Endothelial cell of umbilical vein (primary cell): ENCODE measurements at regions not wholly inside any gene's neighbourhood (a gene's known extent, or its start where the extent isn't known, plus 50 kb on each side); places are given as distances from the start of the nearest gene placed in this dataset.

Source experiments
- EZH2 ChIP-seq: IDR thresholded peaks from 2 replicates; pipeline ENCODE4 v1.6.1; 2012; ENCODE audit warnings: borderline replicate concordance, low read depth, mild to moderate bottlenecking, moderate library complexity, low read length, inconsistent platforms; ENCODE audit not compliant: severe bottlenecking
- FOS ChIP-seq: IDR thresholded peaks from 2 replicates; pipeline ENCODE4 v1.6.1; 2011; ENCODE audit warnings: mild to moderate bottlenecking, low read length, moderate library complexity, borderline replicate concordance; ENCODE audit not compliant: insufficient read depth
- MYC ChIP-seq: IDR thresholded peaks from one replicate; pipeline ENCODE4 v1.6.1; 2011; ENCODE audit warnings: mild to moderate bottlenecking, low read depth, low read length
- POLR2A ChIP-seq: IDR thresholded peaks from 2 replicates; pipeline ENCODE4 v1.6.1; 2012; ENCODE audit warnings: low read depth, mild to moderate bottlenecking, control low read depth, low read length
- POLR2AphosphoS5 ChIP-seq: IDR thresholded peaks from 2 replicates; pipeline ENCODE4 v1.6.1; 2012; ENCODE audit warnings: low read depth, mild to moderate bottlenecking, control low read depth, low read length, moderate library complexity; ENCODE audit not compliant: insufficient read depth
- TF ChIP-seq, protein P1 (sequence below), 2 donors: IDR thresholded peaks; 1 replicate in 1 of 2; 2 replicates in 1 of 2; pipeline ENCODE4 v1.5.1; 2011; ENCODE audit warnings: low read length in 2 of 2, mild to moderate bottlenecking in 2 of 2, moderate library complexity in 2 of 2, control low read depth in 1 of 2, inconsistent platforms in 1 of 2, low read depth in 1 of 2; ENCODE audit not compliant: insufficient read depth in 1 of 2; ENCODE audit errors: extremely low read depth in 1 of 2
- TF ChIP-seq, protein P2 (sequence below): IDR thresholded peaks from 2 replicates; pipeline ENCODE4 v1.6.1; 2011; ENCODE audit not compliant: insufficient read depth, insufficient read length

DNA sequence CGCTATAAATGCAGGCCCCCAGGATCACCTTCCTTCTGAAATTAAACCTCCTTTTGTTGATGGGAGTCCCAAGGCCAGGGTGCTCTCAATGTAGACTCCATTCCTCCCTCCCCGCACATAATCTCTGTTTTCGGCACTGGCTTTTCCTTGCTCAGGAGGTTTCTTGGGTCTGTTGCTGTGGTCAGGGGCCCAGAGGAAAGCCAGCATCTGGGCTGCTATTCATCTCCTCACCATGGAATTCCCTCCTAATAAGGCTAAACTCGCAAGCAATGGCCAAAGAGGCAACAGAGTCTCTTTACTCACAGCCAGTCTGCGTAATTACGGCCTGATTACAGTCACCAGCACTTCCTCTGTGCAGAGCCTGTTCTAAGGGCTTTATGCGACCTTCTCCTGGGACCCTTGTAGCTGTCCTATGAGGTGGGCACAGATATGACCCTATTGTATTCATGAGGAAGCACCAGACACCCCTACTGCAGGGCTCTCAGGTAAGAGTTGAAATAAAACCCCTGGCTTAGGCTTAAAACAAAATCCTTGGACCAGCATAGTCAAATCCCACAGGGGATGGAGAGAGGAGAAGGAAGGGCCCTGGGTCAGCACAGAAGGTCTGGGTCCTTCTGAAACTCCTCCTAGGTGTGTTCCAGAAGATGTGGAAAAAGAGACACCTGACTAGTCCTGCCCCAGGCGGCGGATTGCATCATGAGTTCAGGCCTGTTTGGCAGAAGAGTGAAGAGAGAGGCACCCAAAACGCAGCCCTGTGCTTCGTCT is 105.0 kb upstream of the SH3BP4 start:
- TF ChIP-seq, protein P1, sequence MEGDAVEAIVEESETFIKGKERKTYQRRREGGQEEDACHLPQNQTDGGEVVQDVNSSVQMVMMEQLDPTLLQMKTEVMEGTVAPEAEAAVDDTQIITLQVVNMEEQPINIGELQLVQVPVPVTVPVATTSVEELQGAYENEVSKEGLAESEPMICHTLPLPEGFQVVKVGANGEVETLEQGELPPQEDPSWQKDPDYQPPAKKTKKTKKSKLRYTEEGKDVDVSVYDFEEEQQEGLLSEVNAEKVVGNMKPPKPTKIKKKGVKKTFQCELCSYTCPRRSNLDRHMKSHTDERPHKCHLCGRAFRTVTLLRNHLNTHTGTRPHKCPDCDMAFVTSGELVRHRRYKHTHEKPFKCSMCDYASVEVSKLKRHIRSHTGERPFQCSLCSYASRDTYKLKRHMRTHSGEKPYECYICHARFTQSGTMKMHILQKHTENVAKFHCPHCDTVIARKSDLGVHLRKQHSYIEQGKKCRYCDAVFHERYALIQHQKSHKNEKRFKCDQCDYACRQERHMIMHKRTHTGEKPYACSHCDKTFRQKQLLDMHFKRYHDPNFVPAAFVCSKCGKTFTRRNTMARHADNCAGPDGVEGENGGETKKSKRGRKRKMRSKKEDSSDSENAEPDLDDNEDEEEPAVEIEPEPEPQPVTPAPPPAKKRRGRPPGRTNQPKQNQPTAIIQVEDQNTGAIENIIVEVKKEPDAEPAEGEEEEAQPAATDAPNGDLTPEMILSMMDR (IDR thresholded peaks at IDR 0.05; ENCODE audit: extremely low read depth in 1 of 2, insufficient read depth in 1 of 2, low read depth in 1 of 2, low read length in 2 of 2): no peak
- TF ChIP-seq POLR2A (no peak), FOS (no peak), EZH2 (no peak), MYC (no peak), POLR2AphosphoS5 (no peak)
- TF ChIP-seq, protein P2, sequence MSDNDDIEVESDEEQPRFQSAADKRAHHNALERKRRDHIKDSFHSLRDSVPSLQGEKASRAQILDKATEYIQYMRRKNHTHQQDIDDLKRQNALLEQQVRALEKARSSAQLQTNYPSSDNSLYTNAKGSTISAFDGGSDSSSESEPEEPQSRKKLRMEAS: no peak
